ENCODE measurements at regions not wholly inside any gene's neighbourhood (a gene's known extent, or its start where the extent isn't known, plus 50 kb on each side); places are given as distances from the start of the nearest gene placed in this dataset.
"Not testable (repeated sequence)": the region's sequence is repeated elsewhere in the genome, so short reads cannot be mapped to it uniquely, and the experiment has no call there.

- DNase-seq, result peak; percentile 89
Measured at GRCh38 chr5:163706053-163706771, 200.8 kb downstream of the MAT2B start.

- DNase-seq, result no peak
Measured at GRCh38 chr5:163712011-163712410, 206.6 kb downstream of the MAT2B start.

- DNase-seq, result no peak
Measured at GRCh38 chr5:163718272-163718671, 212.9 kb downstream of the MAT2B start.

GRCh38 chr5:163724305-163724704 is 218.9 kb downstream of the MAT2B start:
- no peak for DNase-seq

- DNase-seq, result no peak
Measured at GRCh38 chr5:163727028-163727427, 221.6 kb downstream of the MAT2B start.

- no peak for DNase-seq
Measured at GRCh38 chr5:163730206-163730756, 224.9 kb downstream of the MAT2B start.

- DNase-seq, result no peak
Measured at GRCh38 chr5:163731256-163731655, 225.8 kb downstream of the MAT2B start.

- no peak for DNase-seq
Measured at GRCh38 chr5:163735069-163735468, 229.7 kb downstream of the MAT2B start.

- DNase-seq, result no peak
Measured at GRCh38 chr5:163747586-163747985, 242.2 kb downstream of the MAT2B start.

GRCh38 chr5:163748934-163749333 is 243.5 kb downstream of the MAT2B start:
- DNase-seq, result no peak

GRCh38 chr5:163750415-163750814 is 245.0 kb downstream of the MAT2B start:
- DNase-seq, result not testable (repeated sequence)

GRCh38 chr5:163755505-163755904 is 250.1 kb downstream of the MAT2B start:
- no peak for DNase-seq

- no peak for DNase-seq
Measured at GRCh38 chr5:163756170-163756569, 250.8 kb downstream of the MAT2B start.

- DNase-seq, result no peak
Measured at GRCh38 chr5:163757344-163757743, 251.9 kb downstream of the MAT2B start.

GRCh38 chr5:163758283-163758711 is 252.9 kb downstream of the MAT2B start:
- peak; percentile 35 for DNase-seq

- DNase-seq, result no peak
Measured at GRCh38 chr5:163759000-163759704, 253.7 kb downstream of the MAT2B start.

GRCh38 chr5:163760498-163760897 is 255.1 kb downstream of the MAT2B start:
- peak; percentile 90 for DNase-seq

- DNase-seq, result no peak
Measured at GRCh38 chr5:163766936-163767670, 261.7 kb downstream of the MAT2B start.

- no peak for DNase-seq
Measured at GRCh38 chr5:163770625-163771024, 265.2 kb downstream of the MAT2B start.

- peak; percentile 48 for DNase-seq
Measured at GRCh38 chr5:163772241-163772640, 266.8 kb downstream of the MAT2B start.

- no peak for DNase-seq
Measured at GRCh38 chr5:163772644-163773043, 267.2 kb downstream of the MAT2B start.

GRCh38 chr5:163773226-163773625 is 267.8 kb downstream of the MAT2B start:
- no peak for DNase-seq

- DNase-seq, result peak; percentile 62
Measured at GRCh38 chr5:163789870-163790269, 284.5 kb downstream of the MAT2B start.
